CD14-positive monocyte (primary cell): ENCODE measurements at regions not wholly inside any gene's neighbourhood (a gene's known extent, or its start where the extent isn't known, plus 50 kb on each side); places are given as distances from the start of the nearest gene placed in this dataset.

Source experiments
- DNase-seq, 3 donors: peaks; one replicate each; pipeline ENCODE4 v3.0.0-alpha.2; 2011 to 2022
- H2AFZ ChIP-seq: 2 replicates; pipeline ENCODE4 v1.6.0; 2012; ENCODE audit warnings: mild to moderate bottlenecking, low read depth, low read length, inconsistent platforms; ENCODE audit not compliant: insufficient read depth, poor library complexity, severe bottlenecking
- H3K27ac ChIP-seq, 2 donors: 1 replicate in 1 of 2; 2 replicates in 1 of 2; pipeline ENCODE4 v1.5.1; 2012 to 2013; ENCODE audit warnings: low read length in 2 of 2, control low read depth in 1 of 2, inconsistent platforms in 1 of 2, low read depth in 1 of 2, mild to moderate bottlenecking in 1 of 2
- H3K27me3 ChIP-seq, 2 donors: one replicate each; pipeline versions ENCODE4 v1.6.0 to v1.6.1; 2011 to 2013; ENCODE audit warnings: low read length in 2 of 2; ENCODE audit not compliant: control insufficient read depth in 2 of 2, insufficient read depth in 2 of 2
- H3K36me3 ChIP-seq, 2 donors: replicated peaks in 1 of 2; 1 replicate in 1 of 2; 2 replicates in 1 of 2; pipeline versions ENCODE4 v1.5.1 to v1.6.1; 2012 to 2013; ENCODE audit warnings: low read length in 2 of 2, control low read depth in 1 of 2, inconsistent platforms in 1 of 2, mild to moderate bottlenecking in 1 of 2; ENCODE audit not compliant: insufficient read depth in 2 of 2, control insufficient read depth in 1 of 2
- H3K4me1 ChIP-seq, 2 donors: 1 replicate in 1 of 2; 2 replicates in 1 of 2; pipeline versions ENCODE4 v1.5.1 to v1.6.1; 2012 to 2013; ENCODE audit warnings: low read length in 2 of 2, control low read depth in 1 of 2, inconsistent platforms in 1 of 2, mild to moderate bottlenecking in 1 of 2, moderate library complexity in 1 of 2; ENCODE audit not compliant: insufficient read depth in 2 of 2, control insufficient read depth in 1 of 2
- H3K4me2 ChIP-seq: replicated peaks from 2 replicates; pipeline ENCODE3; 2012; ENCODE audit warnings: low read length, moderate library complexity, mild to moderate bottlenecking; ENCODE audit not compliant: poor library complexity, severe bottlenecking; ENCODE audit errors: extremely low read depth
- H3K4me3 ChIP-seq, 3 experiments: fragments of 200-600 bp in 1 of 3; sonication (generic) in 1 of 3; replicated peaks in 1 of 3; 1 replicate in 2 of 3; 2 replicates in 1 of 3; pipeline ENCODE4 v1.5.1; 2011 to 2013; ENCODE audit warnings: low read length in 3 of 3, mild to moderate bottlenecking in 3 of 3, control low read depth in 2 of 3, low read depth in 2 of 3, inconsistent platforms in 1 of 3, moderate library complexity in 1 of 3
- H3K79me2 ChIP-seq: 2 replicates; pipeline ENCODE4 v1.6.0; 2012; ENCODE audit warnings: mild to moderate bottlenecking, control low read depth, inconsistent platforms, low read length, moderate library complexity; ENCODE audit not compliant: insufficient read depth
- H3K9ac ChIP-seq: 2 replicates; pipeline ENCODE4 v1.6.0; 2017; ENCODE audit warnings: low read length, mild to moderate bottlenecking; ENCODE audit not compliant: insufficient read depth, poor library complexity, severe bottlenecking
- H3K9me3 ChIP-seq, 2 donors: replicated peaks in 1 of 2; 1 replicate in 1 of 2; 2 replicates in 1 of 2; pipeline versions ENCODE4 v1.5.1 to v1.6.1; 2012 to 2013; ENCODE audit warnings: low read length in 2 of 2, control low read depth in 1 of 2; ENCODE audit not compliant: control insufficient read depth in 1 of 2, insufficient read depth in 1 of 2
- H4K20me1 ChIP-seq: 2 replicates; pipeline ENCODE4 v1.6.0; 2012; ENCODE audit warnings: mild to moderate bottlenecking, low read length, control low read depth, moderate library complexity; ENCODE audit not compliant: insufficient read depth
- H3K27ac Mint-ChIP-seq, 7 donors: one replicate each; pipeline ENCODE4 v1.8.0; 2020; ENCODE audit warnings: mild to moderate bottlenecking in 7 of 7, mixed read lengths in 7 of 7, moderate library complexity in 6 of 7, inconsistent platforms in 2 of 7
- H3K27me3 Mint-ChIP-seq, 3 donors: one replicate each; pipeline ENCODE4 v1.8.0; 2021 to 2022; ENCODE audit warnings: low read depth in 3 of 3, mild to moderate bottlenecking in 3 of 3, mixed read lengths in 3 of 3, moderate library complexity in 3 of 3, inconsistent platforms in 1 of 3
- H3K36me3 Mint-ChIP-seq, 2 donors: one replicate each; pipeline ENCODE4 v1.8.0; 2020; ENCODE audit warnings: mixed read lengths in 2 of 2, inconsistent platforms in 1 of 2, mild to moderate bottlenecking in 1 of 2
- H3K4me1 Mint-ChIP-seq: one replicate; pipeline ENCODE4 v1.8.0; 2020; ENCODE audit warnings: mild to moderate bottlenecking, mixed read lengths
- H3K4me3 Mint-ChIP-seq, 2 donors: one replicate each; pipeline ENCODE4 v1.8.0; 2020; ENCODE audit warnings: mild to moderate bottlenecking in 2 of 2, mixed read lengths in 2 of 2, moderate library complexity in 1 of 2
- H3K9me3 Mint-ChIP-seq, 7 donors: one replicate each; pipeline ENCODE4 v1.8.0; 2020 to 2022; ENCODE audit warnings: mixed read lengths in 7 of 7, mild to moderate bottlenecking in 6 of 7, moderate library complexity in 6 of 7, inconsistent platforms in 2 of 7
- CTCF ChIP-seq: fragments of 200-600 bp; IDR thresholded peaks from one replicate; pipeline ENCODE4 v1.8.0; 2022; ENCODE audit warnings: antibody characterized with exemption, mild to moderate bottlenecking
- WGBS: methylation state at CpG from one replicate; pipeline ENCODE4 v1.1.5; 2013; ENCODE audit warnings: missing lambda C conversion rate; ENCODE audit not compliant: insufficient coverage; 5-methylcytosine and 5-hydroxymethylcytosine counted together
- intact Hi-C, 2 donors: fragments of 100-400 bp; cut with micrococcal nuclease; formaldehyde crosslinking; loops; one replicate each; pipeline versions ENCODE4 v1.15.0 to v1.15.1; 2023

GRCh38 chr2:120873958-120874887 is 138.6 kb downstream of the GLI2 start:
- no peak overlapping the region for H3K9ac ChIP-seq
- WGBS: 96% methylated on average over 22 of the region's 27 CpGs

GRCh38 chr2:120874888-120875275 is 139.2 kb downstream of the GLI2 start:
- no peaks in the 10 kb centered on the region for H3K4me1 ChIP-seq
- no peak overlapping the region for H2AFZ ChIP-seq
- no peaks in the 10 kb centered on the region for H3K36me3 Mint-ChIP-seq
- no peaks in the 10 kb centered on the region for H3K36me3 ChIP-seq
- H3K9me3 Mint-ChIP-seq: peaks cover 0 to 4% (median 0%) of the 10 kb centered on the region in 7 donors
- H3K9me3 ChIP-seq: no peaks in the 10 kb centered on the region
- no peak for TF ChIP-seq CTCF
- no peaks in the 10 kb centered on the region for H3K79me2 ChIP-seq
- H3K4me3 ChIP-seq: no peak overlapping the region
- DNase-seq: no peak
- no peak overlapping the region for H3K9ac ChIP-seq
- H4K20me1 ChIP-seq: no peaks in the 10 kb centered on the region
- peaks cover 2 to 7% (median 6%) of the 10 kb centered on the region in 3 donors for H3K27me3 Mint-ChIP-seq
- H3K27ac ChIP-seq: no peak overlapping the region
- peaks cover 0 to 4% of the 10 kb centered on the region in 2 donors for H3K27me3 ChIP-seq
- 90% methylated on average over 3 of the region's 5 CpGs for WGBS
- H3K4me2 ChIP-seq: no peak overlapping the region
- intact Hi-C loops: no loop called here
- no peak overlapping the region for H3K27ac Mint-ChIP-seq
- H3K4me3 Mint-ChIP-seq: no peak overlapping the region
- H3K4me1 Mint-ChIP-seq: no peaks in the 10 kb centered on the region

More at GRCh38 chr2:120873958-120874887, 138.6 kb downstream of the GLI2 start:
- Mint-ChIP-seq H3K36me3 (no peaks in the 10 kb centered on the region), H3K27me3 (peaks cover 7 to 9% (median 7%) of the 10 kb centered on the region in 3 donors), H3K9me3 (peaks cover 0 to 4% (median 0%) of the 10 kb centered on the region in 7 donors), H3K4me1 (no peaks in the 10 kb centered on the region), H3K4me3 (no peak overlapping the region), H3K27ac (no peak overlapping the region)
- Histone ChIP-seq H4K20me1 (no peaks in the 10 kb centered on the region), H3K4me3 (no peak overlapping the region), H3K9me3 (no peaks in the 10 kb centered on the region), H3K27me3 (peaks cover 0 to 4% of the 10 kb centered on the region in 2 donors), H3K4me2 (no peak overlapping the region), H3K4me1 (no peaks in the 10 kb centered on the region), H3K79me2 (no peaks in the 10 kb centered on the region), H3K36me3 (no peaks in the 10 kb centered on the region), H3K27ac (no peak overlapping the region), H2AFZ (no peak overlapping the region)
- no peak for TF ChIP-seq CTCF
- intact Hi-C loops: no loop called here
- no peak for DNase-seq
